Body of pancreas (tissue), 4 donors: ENCODE measurements at regions not wholly inside any gene's neighbourhood (a gene's known extent, or its start where the extent isn't known, plus 50 kb on each side); places are given as distances from the start of the nearest gene placed in this dataset.

Experiments used
- CTCF ChIP-seq, 7 experiments: fragments of 450-650 bp in 4 of 7; fragments of 200-600 bp in 3 of 7; sonication (generic) in 3 of 7; IDR thresholded peaks; one replicate each; pipeline ENCODE4 v1.5.1; 2016 to 2019; ENCODE audit warnings: antibody characterized with exemption in 7 of 7
- POLR2A ChIP-seq, 3 donors: fragments of 450-650 bp; IDR thresholded peaks; one replicate each; pipeline ENCODE4 v1.6.1; 2016; ENCODE audit warnings: antibody characterized with exemption in 3 of 3, mild to moderate bottlenecking in 2 of 3

GRCh38 chr10:6347391-6347951 is 144.7 kb downstream of the PFKFB3 start:
- no peak for TF ChIP-seq POLR2A (IDR thresholded peaks at IDR 0.05)
- TF ChIP-seq CTCF (IDR thresholded peaks at IDR 0.05), result no peak
